NB4 (cell line): ENCODE measurements at regions not wholly inside any gene's neighbourhood (a gene's known extent, or its start where the extent isn't known, plus 50 kb on each side); places are given as distances from the start of the nearest gene placed in this dataset.

Source experiments
- DNase-seq: peaks from one replicate; pipeline ENCODE4 v3.0.0; 2010; ENCODE audit warnings: low read depth
- H3K4me3 ChIP-seq: one replicate; pipeline ENCODE4 v1.5.1; 2011; ENCODE audit warnings: mild to moderate bottlenecking, low read depth, low read length, moderate library complexity
- MYC ChIP-seq: IDR thresholded peaks from 2 replicates; pipeline ENCODE4 v1.6.1; 2011; ENCODE audit warnings: low read depth, low read length
- POLR2A ChIP-seq: IDR thresholded peaks from 2 replicates; pipeline ENCODE4 v1.6.1; 2011; ENCODE audit warnings: mild to moderate bottlenecking; ENCODE audit not compliant: insufficient read length; ENCODE audit errors: extremely low read depth
- TF ChIP-seq, protein P1 (sequence below): IDR thresholded peaks from one replicate; pipeline ENCODE4 v1.5.1; 2012; ENCODE audit warnings: low read depth, low read length
- TF ChIP-seq, protein P2 (sequence below): IDR thresholded peaks from 2 replicates; pipeline ENCODE4 v1.6.1; 2011; ENCODE audit warnings: low read depth, low read length

DNA sequence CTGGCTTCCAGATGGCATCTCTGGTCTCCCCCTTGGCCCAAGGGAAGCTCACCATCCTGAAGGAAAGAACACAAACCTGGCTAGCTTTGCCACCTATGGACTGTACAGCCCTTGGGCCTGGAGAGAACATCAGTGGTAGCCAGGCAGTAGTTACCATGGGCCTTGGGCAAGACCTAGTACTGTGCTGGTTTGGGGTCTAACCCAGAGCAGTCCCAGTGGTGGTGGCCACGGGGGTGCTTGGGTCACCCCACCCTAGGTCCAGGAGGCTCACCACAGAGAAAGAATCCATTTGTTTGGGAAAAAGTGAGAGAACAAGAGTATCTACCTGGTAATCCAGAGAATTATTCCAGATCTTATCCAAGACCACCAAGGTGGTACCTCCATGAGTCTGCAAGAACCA, 290.7 kb upstream of the PPP1R2C start:
- H3K4me3 ChIP-seq: no peak overlapping the region
- TF ChIP-seq MYC (no peak), POLR2A (no peak)
- TF ChIP-seq, protein P1, sequence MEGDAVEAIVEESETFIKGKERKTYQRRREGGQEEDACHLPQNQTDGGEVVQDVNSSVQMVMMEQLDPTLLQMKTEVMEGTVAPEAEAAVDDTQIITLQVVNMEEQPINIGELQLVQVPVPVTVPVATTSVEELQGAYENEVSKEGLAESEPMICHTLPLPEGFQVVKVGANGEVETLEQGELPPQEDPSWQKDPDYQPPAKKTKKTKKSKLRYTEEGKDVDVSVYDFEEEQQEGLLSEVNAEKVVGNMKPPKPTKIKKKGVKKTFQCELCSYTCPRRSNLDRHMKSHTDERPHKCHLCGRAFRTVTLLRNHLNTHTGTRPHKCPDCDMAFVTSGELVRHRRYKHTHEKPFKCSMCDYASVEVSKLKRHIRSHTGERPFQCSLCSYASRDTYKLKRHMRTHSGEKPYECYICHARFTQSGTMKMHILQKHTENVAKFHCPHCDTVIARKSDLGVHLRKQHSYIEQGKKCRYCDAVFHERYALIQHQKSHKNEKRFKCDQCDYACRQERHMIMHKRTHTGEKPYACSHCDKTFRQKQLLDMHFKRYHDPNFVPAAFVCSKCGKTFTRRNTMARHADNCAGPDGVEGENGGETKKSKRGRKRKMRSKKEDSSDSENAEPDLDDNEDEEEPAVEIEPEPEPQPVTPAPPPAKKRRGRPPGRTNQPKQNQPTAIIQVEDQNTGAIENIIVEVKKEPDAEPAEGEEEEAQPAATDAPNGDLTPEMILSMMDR: no peak
- TF ChIP-seq, protein P2, sequence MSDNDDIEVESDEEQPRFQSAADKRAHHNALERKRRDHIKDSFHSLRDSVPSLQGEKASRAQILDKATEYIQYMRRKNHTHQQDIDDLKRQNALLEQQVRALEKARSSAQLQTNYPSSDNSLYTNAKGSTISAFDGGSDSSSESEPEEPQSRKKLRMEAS: no peak
- DNase-seq: no peak

DNA sequence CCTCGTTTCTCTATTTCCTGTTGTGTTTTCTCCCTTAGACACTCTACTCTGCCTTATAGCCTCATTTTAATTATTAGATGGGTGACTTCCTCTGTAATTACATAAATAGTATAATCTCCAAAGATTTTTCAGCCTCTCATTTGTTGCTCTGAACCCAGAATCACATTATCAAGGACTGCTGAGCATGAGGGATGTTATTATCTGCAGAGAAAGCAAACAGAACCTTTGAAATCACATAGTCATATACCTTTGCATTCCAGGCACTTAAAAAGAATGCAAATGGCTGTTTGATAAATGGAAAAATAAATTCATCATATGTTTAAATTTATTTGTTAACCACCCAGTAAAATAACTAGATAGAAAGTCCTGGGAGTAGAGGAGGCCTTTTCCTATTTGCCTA, 305.1 kb upstream of the PPP1R2C start:
- no peak for DNase-seq
- no peak overlapping the region for H3K4me3 ChIP-seq
- TF ChIP-seq POLR2A (no peak), MYC (no peak)
- TF ChIP-seq, protein P2: no peak
- TF ChIP-seq, protein P1: no peak

DNA sequence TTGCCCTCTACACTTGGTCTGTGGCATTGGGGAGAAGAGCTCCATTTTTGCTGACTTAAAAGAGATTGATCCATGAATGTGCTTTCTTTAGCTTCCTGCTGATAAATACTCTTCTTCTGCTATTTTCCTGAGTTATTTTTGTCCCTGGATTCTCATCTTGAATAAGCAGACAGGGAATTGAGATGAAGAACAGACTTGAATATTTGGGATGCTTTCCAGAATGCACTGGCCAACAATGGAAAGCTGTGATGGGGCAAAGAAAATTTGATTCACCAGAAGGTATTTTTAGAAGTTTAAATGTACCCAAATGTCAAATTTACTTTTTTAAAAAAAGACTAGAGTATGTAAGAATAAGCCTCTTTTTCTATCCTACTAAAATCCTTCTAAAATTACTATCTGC, 309.9 kb upstream of the PPP1R2C start:
- H3K4me3 ChIP-seq: no peak overlapping the region
- no peak for DNase-seq
- TF ChIP-seq POLR2A (no peak), MYC (no peak)
- TF ChIP-seq, protein P2: no peak
- TF ChIP-seq, protein P1: no peak

DNA sequence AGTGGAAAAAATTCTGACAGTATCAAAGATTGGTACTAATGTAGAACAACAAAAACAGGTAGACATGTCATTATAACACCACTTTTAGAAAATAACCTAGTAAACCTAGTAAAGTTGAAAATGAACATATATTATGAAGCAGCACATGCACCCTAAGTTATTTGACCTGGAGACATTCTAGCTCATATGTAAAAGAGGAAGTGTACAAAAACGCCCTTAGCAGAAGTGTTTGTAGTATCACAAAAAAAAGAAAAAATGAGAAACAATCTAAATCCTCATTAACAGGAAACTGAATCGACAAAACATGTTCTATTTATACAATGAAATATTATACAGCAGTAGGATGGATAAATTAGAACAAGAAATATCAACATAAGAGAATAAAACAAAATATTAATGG, 318.9 kb upstream of the PPP1R2C start:
- H3K4me3 ChIP-seq: no peak overlapping the region
- TF ChIP-seq, protein P2: no peak
- TF ChIP-seq MYC (no peak), POLR2A (no peak)
- TF ChIP-seq, protein P1: no peak
- no peak for DNase-seq

DNA sequence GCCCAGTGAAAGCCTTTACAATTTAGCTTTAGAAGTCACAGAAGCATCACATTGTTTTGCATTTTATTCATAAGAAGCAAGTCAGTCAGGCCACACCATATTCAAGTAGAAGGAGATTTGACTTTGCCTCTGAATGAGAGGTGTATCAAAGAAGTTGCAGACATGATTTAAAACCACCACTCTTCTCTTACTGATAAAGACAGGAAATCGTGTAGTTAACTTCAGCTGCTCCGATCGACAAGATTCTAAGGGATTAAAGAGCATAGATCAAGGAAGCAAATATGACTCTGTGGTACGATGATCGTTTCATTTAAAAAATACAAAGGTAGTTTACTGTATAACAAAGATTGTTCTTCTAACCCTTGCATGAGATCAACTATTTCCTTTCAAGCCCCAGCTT, 328.0 kb upstream of the PPP1R2C start:
- TF ChIP-seq, protein P1: no peak
- TF ChIP-seq MYC: no peak
- TF ChIP-seq, protein P2: no peak
- no peak for TF ChIP-seq POLR2A

DNA sequence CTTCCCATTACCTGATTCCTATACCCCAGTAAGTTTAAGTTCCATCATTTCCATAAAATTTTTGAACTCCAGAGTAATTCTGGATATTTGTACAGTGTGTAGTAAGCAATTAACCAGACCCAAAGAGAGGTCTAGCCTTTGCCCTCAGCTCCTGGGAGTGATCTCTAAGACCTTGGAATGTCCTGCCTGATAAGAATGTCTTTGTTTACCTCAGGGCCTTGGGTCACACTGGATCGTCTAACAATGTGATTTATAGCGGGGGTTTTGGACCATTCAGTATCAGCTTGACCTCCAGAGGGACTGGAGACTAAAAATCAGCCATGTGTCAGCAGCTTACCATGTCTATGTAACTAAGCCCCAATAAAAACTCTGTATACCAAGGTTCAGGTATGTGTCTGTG, 330.9 kb upstream of the PPP1R2C start:
- DNase-seq: no peak
- H3K4me3 ChIP-seq: no peak overlapping the region
- TF ChIP-seq, protein P2: no peak
- TF ChIP-seq, protein P1: no peak
- TF ChIP-seq MYC: no peak
- TF ChIP-seq POLR2A: no peak

More for the DNA sequence above, 328.0 kb upstream of the PPP1R2C start:
- no peak overlapping the region for H3K4me3 ChIP-seq
- DNase-seq: no peak
